ENCODE measurements at regions not wholly inside any gene's neighbourhood (a gene's known extent, or its start where the extent isn't known, plus 50 kb on each side); places are given as distances from the start of the nearest gene placed in this dataset.

DNA sequence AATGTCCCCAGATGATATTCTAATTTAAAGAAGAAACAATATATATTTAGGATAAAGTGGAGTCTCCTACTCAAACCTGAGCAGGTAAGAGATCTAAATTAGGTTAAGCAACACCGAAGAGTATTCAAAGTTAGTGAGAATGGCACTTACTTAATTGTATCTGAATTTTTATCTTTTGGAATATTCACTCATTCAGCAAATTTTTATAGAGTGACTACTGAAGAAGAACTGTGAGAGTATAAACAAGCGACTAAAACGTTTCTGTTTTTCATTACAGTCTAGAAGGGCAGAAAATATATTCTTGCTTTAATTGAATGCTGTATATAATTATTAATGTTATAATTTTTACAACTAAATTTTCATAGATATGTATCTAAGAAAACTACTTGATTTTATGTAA, 567.7 kb upstream of the TBL1XR1 start:
- intact Hi-C loops (cut with micrococcal nuclease; ENCODE audit: unreplicated experiment) (no loop called here), in situ Hi-C loops (cut with HindIII; ENCODE audit: extremely low pct_ligation_motif_present, low pct_unique_long_range_greater_than_20kb) (no loop called here)
- Histone ChIP-seq H3K36me3 (replicated peaks in 1 of 2; ENCODE audit: control insufficient read depth in 1 of 2, insufficient read depth in 2 of 2, low read length in 2 of 2) (no peaks in the 10 kb centered on the region), H2AFZ (ENCODE audit: low read length) (no peak overlapping the region), H3K9ac (ENCODE audit: insufficient read depth, low read depth, low read length) (no peak overlapping the region), H3K27ac (ENCODE audit: extremely low read length, insufficient read depth, low read length) (no peak overlapping the region), H3K4me1 (ENCODE audit: insufficient read depth, low read length) (no peaks in the 10 kb centered on the region), H3K9me3 (ENCODE audit: low read length) (no peaks in the 10 kb centered on the region), H4K20me1 (ENCODE audit: insufficient read depth, low read length) (no peaks in the 10 kb centered on the region), H3K27me3 (ENCODE audit: control insufficient read depth in 1 of 2, insufficient read depth in 2 of 2, low read length in 2 of 2) (no peaks in the 10 kb centered on the region), H3K79me2 (ENCODE audit: insufficient read depth, low read length) (no peaks in the 10 kb centered on the region), H3K4me3 (replicated peaks in 1 of 3; ENCODE audit: insufficient read depth in 1 of 3, low read depth in 2 of 3, low read length in 3 of 3) (no peak overlapping the region), H3K4me2 (ENCODE audit: low read depth, low read length) (no peak overlapping the region)
- ChIA-PET POLR2A (no interaction called here), CTCF (ENCODE audit: low intra/inter-chr PET ratio, low total read pairs) (no interaction called here)
- FAIRE-seq (no peak), ATAC-seq (no peak), DNase-seq (ENCODE audit: low spot score) (no peak)
- TF ChIP-seq MAFK (conservative IDR thresholded peaks at IDR 0.05 in 1 of 2, IDR thresholded peaks at IDR 0.05 in 1 of 2; ENCODE audit: low read length in 2 of 2) (peak in 1 of 2 experiments; percentile 5; a peak in 1 of 4 replicates), ZNF335 (CRISPR knock-in tag; IDR thresholded peaks at IDR 0.05) (no peak)
- BruUV-seq (replicated peaks): no TSS peak
- WGBS (ENCODE audit: low lambda C conversion rate): 16% methylated on average over 3 of the region's 3 CpGs

DNA sequence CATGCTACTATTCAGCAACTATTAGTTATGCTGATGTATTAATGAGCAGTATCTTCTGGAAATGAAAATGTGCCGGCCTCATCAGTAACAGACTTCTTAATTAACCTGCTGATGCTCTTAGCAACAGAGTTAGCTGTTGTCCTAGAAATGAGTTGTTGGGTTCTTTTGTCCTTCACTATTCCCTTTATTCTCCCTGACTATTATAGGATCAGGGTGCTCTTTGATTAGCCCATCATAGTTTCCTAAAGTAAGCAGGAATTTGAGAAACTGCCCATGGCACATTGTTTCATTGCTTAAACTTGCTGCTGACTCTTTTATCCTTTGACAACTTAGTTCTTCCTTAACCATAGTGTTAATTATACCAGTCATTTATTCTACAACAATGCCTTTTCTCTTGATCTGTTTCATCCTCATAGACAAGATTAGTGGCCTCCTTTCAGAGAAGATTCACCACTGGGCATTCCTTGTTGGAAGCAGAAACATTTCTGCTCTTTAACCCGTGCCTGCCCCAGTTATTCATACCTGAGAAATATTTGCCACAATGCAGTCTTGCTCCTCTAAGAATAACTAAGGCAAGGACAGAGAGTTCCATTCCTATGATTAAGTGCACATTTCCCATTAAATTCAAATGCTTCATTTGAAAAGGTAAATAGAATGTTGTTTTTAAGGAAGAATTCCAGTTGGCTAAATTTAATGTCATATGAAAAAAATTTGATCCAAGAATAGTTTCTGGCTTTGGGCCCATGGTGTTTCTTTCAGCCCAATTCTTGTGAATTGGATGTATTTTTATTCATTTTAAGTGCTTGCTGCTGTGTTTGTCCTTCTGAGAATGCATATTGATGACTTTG, 573.3 kb upstream of the TBL1XR1 start:
- no peaks in the 10 kb centered on the region for H3K36me3 ChIP-seq (replicated peaks in 1 of 2; ENCODE audit: control insufficient read depth in 1 of 2, insufficient read depth in 2 of 2, low read length in 2 of 2)
- no peaks in the 10 kb centered on the region for H3K79me2 ChIP-seq (ENCODE audit: insufficient read depth, low read length)
- no peak overlapping the region for H3K4me3 ChIP-seq (replicated peaks in 1 of 3; ENCODE audit: insufficient read depth in 1 of 3, low read depth in 2 of 3, low read length in 3 of 3)
- BruUV-seq (replicated peaks): no TSS peak
- no peaks in the 10 kb centered on the region for H3K4me1 ChIP-seq (ENCODE audit: insufficient read depth, low read length)
- no peaks in the 10 kb centered on the region for H3K27me3 ChIP-seq (ENCODE audit: control insufficient read depth in 1 of 2, insufficient read depth in 2 of 2, low read length in 2 of 2)
- no peaks in the 10 kb centered on the region for H3K9me3 ChIP-seq (ENCODE audit: low read length)
- 25% methylated on average over 2 of the region's 2 CpGs for WGBS (ENCODE audit: low lambda C conversion rate)
- no peak overlapping the region for H3K4me2 ChIP-seq (ENCODE audit: low read depth, low read length)
- H2AFZ ChIP-seq (ENCODE audit: low read length): no peak overlapping the region
- in situ Hi-C loops (cut with HindIII; ENCODE audit: extremely low pct_ligation_motif_present, low pct_unique_long_range_greater_than_20kb): loop anchor here (10.0 kb wide), 1 partner anchor 406 kb away; no protein-coding TSS in a partner anchor
- H3K27ac ChIP-seq (ENCODE audit: extremely low read length, insufficient read depth, low read length): no peak overlapping the region
- no peaks in the 10 kb centered on the region for H4K20me1 ChIP-seq (ENCODE audit: insufficient read depth, low read length)
- ATAC-seq: no peak
- ChIA-PET POLR2A (no interaction called here), CTCF (ENCODE audit: low intra/inter-chr PET ratio, low total read pairs) (no interaction called here)
- no peak overlapping the region for H3K9ac ChIP-seq (ENCODE audit: insufficient read depth, low read depth, low read length)
- intact Hi-C loops (cut with micrococcal nuclease; ENCODE audit: unreplicated experiment): no loop called here
- no peak for FAIRE-seq
- DNase-seq (ENCODE audit: low spot score): no peak
- TF ChIP-seq MIER3 (CRISPR knock-in tag; IDR thresholded peaks at IDR 0.05; ENCODE audit: borderline replicate concordance) (no peak), ZSCAN25 (CRISPR knock-in tag; IDR thresholded peaks at IDR 0.05) (no peak), ZNF24 (IDR thresholded peaks at IDR 0.05) (no peak), SATB2 (CRISPR knock-in tag; IDR thresholded peaks at IDR 0.05) (no peak), MTF1 (CRISPR knock-in tag; IDR thresholded peaks at IDR 0.05) (no peak), MBNL3 (CRISPR knock-in tag; conservative IDR thresholded peaks at IDR 0.05) (no peak), XBP1 (CRISPR knock-in tag; IDR thresholded peaks at IDR 0.05) (no peak)
- TF ChIP-seq, protein P1, sequence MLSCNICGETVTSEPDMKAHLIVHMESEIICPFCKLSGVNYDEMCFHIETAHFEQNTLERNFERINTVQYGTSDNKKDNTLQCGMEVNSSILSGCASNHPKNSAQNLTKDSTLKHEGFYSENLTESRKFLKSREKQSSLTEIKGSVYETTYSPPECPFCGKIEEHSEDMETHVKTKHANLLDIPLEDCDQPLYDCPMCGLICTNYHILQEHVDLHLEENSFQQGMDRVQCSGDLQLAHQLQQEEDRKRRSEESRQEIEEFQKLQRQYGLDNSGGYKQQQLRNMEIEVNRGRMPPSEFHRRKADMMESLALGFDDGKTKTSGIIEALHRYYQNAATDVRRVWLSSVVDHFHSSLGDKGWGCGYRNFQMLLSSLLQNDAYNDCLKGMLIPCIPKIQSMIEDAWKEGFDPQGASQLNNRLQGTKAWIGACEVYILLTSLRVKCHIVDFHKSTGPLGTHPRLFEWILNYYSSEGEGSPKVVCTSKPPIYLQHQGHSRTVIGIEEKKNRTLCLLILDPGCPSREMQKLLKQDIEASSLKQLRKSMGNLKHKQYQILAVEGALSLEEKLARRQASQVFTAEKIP (CRISPR knock-in tag; IDR thresholded peaks at IDR 0.05; ENCODE audit: borderline replicate concordance): no peak
- TF ChIP-seq, protein P2, sequence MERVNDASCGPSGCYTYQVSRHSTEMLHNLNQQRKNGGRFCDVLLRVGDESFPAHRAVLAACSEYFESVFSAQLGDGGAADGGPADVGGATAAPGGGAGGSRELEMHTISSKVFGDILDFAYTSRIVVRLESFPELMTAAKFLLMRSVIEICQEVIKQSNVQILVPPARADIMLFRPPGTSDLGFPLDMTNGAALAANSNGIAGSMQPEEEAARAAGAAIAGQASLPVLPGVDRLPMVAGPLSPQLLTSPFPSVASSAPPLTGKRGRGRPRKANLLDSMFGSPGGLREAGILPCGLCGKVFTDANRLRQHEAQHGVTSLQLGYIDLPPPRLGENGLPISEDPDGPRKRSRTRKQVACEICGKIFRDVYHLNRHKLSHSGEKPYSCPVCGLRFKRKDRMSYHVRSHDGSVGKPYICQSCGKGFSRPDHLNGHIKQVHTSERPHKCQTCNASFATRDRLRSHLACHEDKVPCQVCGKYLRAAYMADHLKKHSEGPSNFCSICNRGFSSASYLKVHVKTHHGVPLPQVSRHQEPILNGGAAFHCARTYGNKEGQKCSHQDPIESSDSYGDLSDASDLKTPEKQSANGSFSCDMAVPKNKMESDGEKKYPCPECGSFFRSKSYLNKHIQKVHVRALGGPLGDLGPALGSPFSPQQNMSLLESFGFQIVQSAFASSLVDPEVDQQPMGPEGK (CRISPR knock-in tag; IDR thresholded peaks at IDR 0.05): no peak
- TF ChIP-seq, protein P3, sequence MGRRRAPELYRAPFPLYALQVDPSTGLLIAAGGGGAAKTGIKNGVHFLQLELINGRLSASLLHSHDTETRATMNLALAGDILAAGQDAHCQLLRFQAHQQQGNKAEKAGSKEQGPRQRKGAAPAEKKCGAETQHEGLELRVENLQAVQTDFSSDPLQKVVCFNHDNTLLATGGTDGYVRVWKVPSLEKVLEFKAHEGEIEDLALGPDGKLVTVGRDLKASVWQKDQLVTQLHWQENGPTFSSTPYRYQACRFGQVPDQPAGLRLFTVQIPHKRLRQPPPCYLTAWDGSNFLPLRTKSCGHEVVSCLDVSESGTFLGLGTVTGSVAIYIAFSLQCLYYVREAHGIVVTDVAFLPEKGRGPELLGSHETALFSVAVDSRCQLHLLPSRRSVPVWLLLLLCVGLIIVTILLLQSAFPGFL (CRISPR knock-in tag; IDR thresholded peaks at IDR 0.05): no peak
